SJSA1 (cell line): ENCODE measurements at regions not wholly inside any gene's neighbourhood (a gene's known extent, or its start where the extent isn't known, plus 50 kb on each side); places are given as distances from the start of the nearest gene placed in this dataset.

Experiments
- DNase-seq, 2 experiments: peaks; one replicate each; pipeline ENCODE4 v3.0.0-alpha.2; 2015 to 2020; ENCODE audit warnings: low spot score in 2 of 2, low read depth in 1 of 2
- H3K27ac ChIP-seq: fragments of 250-450 bp; sonication (Bioruptor Pico); 2 replicates; pipeline ENCODE4 v1.5.1; 2020; ENCODE audit warnings: mild to moderate bottlenecking, moderate library complexity
- H3K27me3 ChIP-seq: fragments of 250-450 bp; sonication (Bioruptor Pico); replicated peaks from 2 replicates; pipeline ENCODE4 v1.5.1; 2020; ENCODE audit warnings: mild to moderate bottlenecking, moderate library complexity
- H3K36me3 ChIP-seq: fragments of 250-450 bp; sonication (Bioruptor Pico); 2 replicates; pipeline ENCODE4 v1.5.1; 2020; ENCODE audit warnings: mild to moderate bottlenecking
- H3K4me1 ChIP-seq: fragments of 250-450 bp; sonication (Bioruptor Pico); replicated peaks from 2 replicates; pipeline ENCODE4 v1.6.1; 2021; ENCODE audit warnings: mild to moderate bottlenecking
- H3K4me3 ChIP-seq: fragments of 250-450 bp; sonication (Bioruptor Pico); 2 replicates; pipeline ENCODE4 v1.5.1; 2020; ENCODE audit warnings: mild to moderate bottlenecking
- H3K9me3 ChIP-seq: fragments of 250-450 bp; sonication (Bioruptor Pico); replicated peaks from 2 replicates; pipeline ENCODE4 v1.5.1; 2020; ENCODE audit warnings: mild to moderate bottlenecking

GRCh38 chr2:175373729-175374128 is 192.2 kb upstream of the ATP5MC3 start:
- Histone ChIP-seq H3K27me3 (peaks cover 7% of the 10 kb centered on the region), H3K4me1 (no peaks in the 10 kb centered on the region), H3K36me3 (no peaks in the 10 kb centered on the region), H3K4me3 (no peak overlapping the region), H3K9me3 (no peaks in the 10 kb centered on the region), H3K27ac (no peak overlapping the region)
- DNase-seq = no peak

GRCh38 chr2:175372704-175373701 is 191.5 kb upstream of the ATP5MC3 start:
- H3K9me3 ChIP-seq = no peaks in the 10 kb centered on the region
- no peak for DNase-seq
- H3K4me3 ChIP-seq = no peak overlapping the region
- H3K36me3 ChIP-seq = no peaks in the 10 kb centered on the region
- H3K4me1 ChIP-seq = no peaks in the 10 kb centered on the region
- H3K27me3 ChIP-seq = peaks cover 10% of the 10 kb centered on the region
- no peak overlapping the region for H3K27ac ChIP-seq

- Histone ChIP-seq H3K36me3 (no peaks in the 10 kb centered on the region), H3K27me3 (peaks cover 13% of the 10 kb centered on the region), H3K4me1 (no peaks in the 10 kb centered on the region), H3K9me3 (no peaks in the 10 kb centered on the region), H3K4me3 (no peak overlapping the region), H3K27ac (no peak overlapping the region)
- no peak for DNase-seq
Observed at GRCh38 chr2:175371378-175371777, 189.9 kb upstream of the ATP5MC3 start.

GRCh38 chr2:175366815-175367214 is 185.3 kb upstream of the ATP5MC3 start:
- Histone ChIP-seq H3K27me3 (peaks cover 22% of the 10 kb centered on the region), H3K4me1 (no peaks in the 10 kb centered on the region), H3K9me3 (no peaks in the 10 kb centered on the region), H3K36me3 (no peaks in the 10 kb centered on the region), H3K4me3 (no peak overlapping the region), H3K27ac (no peak overlapping the region)
- DNase-seq = peak in 1 of 2 experiments; percentile 39

- Histone ChIP-seq H3K36me3 (no peaks in the 10 kb centered on the region), H3K27me3 (peaks cover 14% of the 10 kb centered on the region), H3K27ac (no peak overlapping the region), H3K4me3 (no peak overlapping the region), H3K9me3 (no peaks in the 10 kb centered on the region), H3K4me1 (no peaks in the 10 kb centered on the region)
- no peak for DNase-seq
Observed at GRCh38 chr2:175363699-175364098, 182.2 kb upstream of the ATP5MC3 start.

GRCh38 chr2:175362331-175362730 is 180.8 kb upstream of the ATP5MC3 start:
- Histone ChIP-seq H3K4me3 (no peak overlapping the region), H3K9me3 (no peaks in the 10 kb centered on the region; the same call in 1 of the 2 replicates), H3K27me3 (peaks cover 12% of the 10 kb centered on the region), H3K4me1 (no peaks in the 10 kb centered on the region), H3K36me3 (no peaks in the 10 kb centered on the region), H3K27ac (no peak overlapping the region)
- DNase-seq = no peak

- no peak overlapping the region for H3K27ac ChIP-seq
- H3K4me3 ChIP-seq = no peak overlapping the region
- H3K36me3 ChIP-seq = no peaks in the 10 kb centered on the region
- no peaks in the 10 kb centered on the region; the same call in 1 of the 2 replicates for H3K9me3 ChIP-seq
- H3K4me1 ChIP-seq = no peaks in the 10 kb centered on the region
- peaks cover 4% of the 10 kb centered on the region; the same call in 1 of the 2 replicates for H3K27me3 ChIP-seq
- no peak for DNase-seq
Observed at GRCh38 chr2:175359710-175360109, 178.2 kb upstream of the ATP5MC3 start.

GRCh38 chr2:175356901-175357300 is 175.4 kb upstream of the ATP5MC3 start:
- no peaks in the 10 kb centered on the region for H3K36me3 ChIP-seq
- no peaks in the 10 kb centered on the region; the same call in 1 of the 2 replicates for H3K27me3 ChIP-seq
- H3K4me3 ChIP-seq = no peak overlapping the region
- no peak overlapping the region for H3K27ac ChIP-seq
- no peaks in the 10 kb centered on the region for H3K4me1 ChIP-seq
- no peak for DNase-seq
- no peaks in the 10 kb centered on the region; the same call in 1 of the 2 replicates for H3K9me3 ChIP-seq

- DNase-seq = no peak
- Histone ChIP-seq H3K27me3 (no peaks in the 10 kb centered on the region; the same call in 1 of the 2 replicates), H3K36me3 (no peaks in the 10 kb centered on the region), H3K27ac (no peak overlapping the region), H3K9me3 (no peaks in the 10 kb centered on the region; the same call in 1 of the 2 replicates), H3K4me1 (no peaks in the 10 kb centered on the region), H3K4me3 (no peak overlapping the region)
Observed at GRCh38 chr2:175355246-175355645, 173.7 kb upstream of the ATP5MC3 start.

- H3K4me1 ChIP-seq = peaks cover 8% of the 10 kb centered on the region; the same call in 1 of the 2 replicates
- H3K27me3 ChIP-seq = peaks cover 2% of the 10 kb centered on the region
- no peaks in the 10 kb centered on the region for H3K36me3 ChIP-seq
- no peaks in the 10 kb centered on the region; the same call in 1 of the 2 replicates for H3K9me3 ChIP-seq
- H3K4me3 ChIP-seq = no peak overlapping the region
- no peak for DNase-seq
- H3K27ac ChIP-seq = no peak overlapping the region
Observed at GRCh38 chr2:175353275-175353674, 171.8 kb upstream of the ATP5MC3 start.

GRCh38 chr2:175351512-175351911 is 170.0 kb upstream of the ATP5MC3 start:
- Histone ChIP-seq H3K36me3 (no peaks in the 10 kb centered on the region), H3K9me3 (no peaks in the 10 kb centered on the region), H3K27ac (no peak overlapping the region), H3K27me3 (peaks cover 2% of the 10 kb centered on the region), H3K4me1 (peaks cover 8% of the 10 kb centered on the region; the same call in 1 of the 2 replicates), H3K4me3 (no peak overlapping the region)
- no peak for DNase-seq

- no peak overlapping the region for H3K4me3 ChIP-seq
- no peak overlapping the region for H3K27ac ChIP-seq
- H3K4me1 ChIP-seq = peaks cover 8% of the 10 kb centered on the region; the same call in 1 of the 2 replicates
- DNase-seq = no peak
- no peaks in the 10 kb centered on the region for H3K9me3 ChIP-seq
- H3K27me3 ChIP-seq = peaks cover 2% of the 10 kb centered on the region
- H3K36me3 ChIP-seq = no peaks in the 10 kb centered on the region
Observed at GRCh38 chr2:175350105-175350504, 168.6 kb upstream of the ATP5MC3 start.

GRCh38 chr2:175342085-175342484 is 160.6 kb upstream of the ATP5MC3 start:
- Histone ChIP-seq H3K4me3 (no peak overlapping the region), H3K4me1 (no peaks in the 10 kb centered on the region), H3K36me3 (no peaks in the 10 kb centered on the region), H3K27me3 (no peaks in the 10 kb centered on the region; the same call in 1 of the 2 replicates), H3K27ac (no peak overlapping the region), H3K9me3 (no peaks in the 10 kb centered on the region; the same call in 1 of the 2 replicates)
- DNase-seq = no peak

- no peaks in the 10 kb centered on the region for H3K36me3 ChIP-seq
- H3K27ac ChIP-seq = no peak overlapping the region
Observed at GRCh38 chr2:175330195-175330594, 148.7 kb upstream of the ATP5MC3 start.

More at GRCh38 chr2:175330195-175330594, 148.7 kb upstream of the ATP5MC3 start:
- Histone ChIP-seq H3K27me3 (peaks cover 3% of the 10 kb centered on the region; the same call in 1 of the 2 replicates), H3K4me3 (no peak overlapping the region), H3K9me3 (no peaks in the 10 kb centered on the region), H3K4me1 (no peaks in the 10 kb centered on the region)
- DNase-seq = no peak
